ENCODE measurements at regions not wholly inside any gene's neighbourhood (a gene's known extent, or its start where the extent isn't known, plus 50 kb on each side); places are given as distances from the start of the nearest gene placed in this dataset.

GRCh38 chr11:122556605-122557004 lies 98.9 kb upstream of the UBASH3B start:
- TF ChIP-seq CTCF (IDR thresholded peaks at IDR 0.05) (peak in 1 of 7 experiments; percentile 12), POLR2AphosphoS5 (IDR thresholded peaks at IDR 0.05) (no peak)

All from stomach (tissue), 4 donors.